HFFc6 (cell line): ENCODE measurements at regions not wholly inside any gene's neighbourhood (a gene's known extent, or its start where the extent isn't known, plus 50 kb on each side); places are given as distances from the start of the nearest gene placed in this dataset.

Experiments used
- DNase-seq: peaks from one replicate; pipeline ENCODE4 v3.0.0-alpha.2; 2018
- H3K27ac Mint-ChIP-seq: 2 replicates; pipeline ENCODE4 v1.8.0; 2020; ENCODE audit warnings: mild to moderate bottlenecking, mixed read lengths
- H3K27me3 Mint-ChIP-seq: 2 replicates; pipeline ENCODE4 v1.8.0; 2021; ENCODE audit warnings: mild to moderate bottlenecking, moderate library complexity, mixed read lengths; ENCODE audit not compliant: insufficient read depth
- H3K36me3 Mint-ChIP-seq: 2 replicates; pipeline ENCODE4 v1.8.0; 2021; ENCODE audit warnings: low read depth, mixed read lengths
- H3K4me1 Mint-ChIP-seq: 2 replicates; pipeline ENCODE4 v1.8.0; 2020; ENCODE audit warnings: low read depth, mixed read lengths
- H3K4me3 Mint-ChIP-seq: 2 replicates; pipeline ENCODE4 v1.8.0; 2020; ENCODE audit warnings: mild to moderate bottlenecking, moderate library complexity, mixed read lengths
- H3K9me3 Mint-ChIP-seq: 2 replicates; pipeline ENCODE4 v1.8.0; 2020; ENCODE audit warnings: mild to moderate bottlenecking, mixed read lengths
- TF ChIP-seq, protein P1 (sequence below): fragments of 200-600 bp; sonication (generic); IDR thresholded peaks from 2 replicates; pipeline ENCODE4 v1.5.0; 2021; ENCODE audit warnings: antibody characterized with exemption, mild to moderate bottlenecking

- no peaks in the 10 kb centered on the region for H3K4me1 Mint-ChIP-seq
- TF ChIP-seq, protein P1, sequence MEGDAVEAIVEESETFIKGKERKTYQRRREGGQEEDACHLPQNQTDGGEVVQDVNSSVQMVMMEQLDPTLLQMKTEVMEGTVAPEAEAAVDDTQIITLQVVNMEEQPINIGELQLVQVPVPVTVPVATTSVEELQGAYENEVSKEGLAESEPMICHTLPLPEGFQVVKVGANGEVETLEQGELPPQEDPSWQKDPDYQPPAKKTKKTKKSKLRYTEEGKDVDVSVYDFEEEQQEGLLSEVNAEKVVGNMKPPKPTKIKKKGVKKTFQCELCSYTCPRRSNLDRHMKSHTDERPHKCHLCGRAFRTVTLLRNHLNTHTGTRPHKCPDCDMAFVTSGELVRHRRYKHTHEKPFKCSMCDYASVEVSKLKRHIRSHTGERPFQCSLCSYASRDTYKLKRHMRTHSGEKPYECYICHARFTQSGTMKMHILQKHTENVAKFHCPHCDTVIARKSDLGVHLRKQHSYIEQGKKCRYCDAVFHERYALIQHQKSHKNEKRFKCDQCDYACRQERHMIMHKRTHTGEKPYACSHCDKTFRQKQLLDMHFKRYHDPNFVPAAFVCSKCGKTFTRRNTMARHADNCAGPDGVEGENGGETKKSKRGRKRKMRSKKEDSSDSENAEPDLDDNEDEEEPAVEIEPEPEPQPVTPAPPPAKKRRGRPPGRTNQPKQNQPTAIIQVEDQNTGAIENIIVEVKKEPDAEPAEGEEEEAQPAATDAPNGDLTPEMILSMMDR = no peak
- peaks cover 12% of the 10 kb centered on the region for H3K36me3 Mint-ChIP-seq
- no peak overlapping the region for H3K27ac Mint-ChIP-seq
- H3K4me3 Mint-ChIP-seq = no peak overlapping the region
- H3K27me3 Mint-ChIP-seq = peaks cover 68% of the 10 kb centered on the region
- peaks cover 6% of the 10 kb centered on the region for H3K9me3 Mint-ChIP-seq
- no peak for DNase-seq
These were observed 105.0 kb upstream of the PITRM1 start for GRCh38 chr10:3277566-3277965.

- Mint-ChIP-seq H3K27me3 (peaks cover 69% of the 10 kb centered on the region), H3K9me3 (peaks cover 6% of the 10 kb centered on the region), H3K4me3 (no peak overlapping the region), H3K27ac (no peak overlapping the region), H3K36me3 (peaks cover 12% of the 10 kb centered on the region), H3K4me1 (no peaks in the 10 kb centered on the region)
- DNase-seq = no peak
- TF ChIP-seq, protein P1 = no peak
These were observed 101.8 kb upstream of the PITRM1 start for GRCh38 chr10:3274414-3274813.

- no peak overlapping the region for H3K4me3 Mint-ChIP-seq
- DNase-seq = no peak
- peaks cover 12% of the 10 kb centered on the region for H3K36me3 Mint-ChIP-seq
- H3K9me3 Mint-ChIP-seq = peaks cover 6% of the 10 kb centered on the region
- H3K4me1 Mint-ChIP-seq = no peaks in the 10 kb centered on the region
- peaks cover 70% of the 10 kb centered on the region for H3K27me3 Mint-ChIP-seq
- no peak overlapping the region for H3K27ac Mint-ChIP-seq
- TF ChIP-seq, protein P1 = no peak
These were observed 101.4 kb upstream of the PITRM1 start for GRCh38 chr10:3273966-3274365.

DNA sequence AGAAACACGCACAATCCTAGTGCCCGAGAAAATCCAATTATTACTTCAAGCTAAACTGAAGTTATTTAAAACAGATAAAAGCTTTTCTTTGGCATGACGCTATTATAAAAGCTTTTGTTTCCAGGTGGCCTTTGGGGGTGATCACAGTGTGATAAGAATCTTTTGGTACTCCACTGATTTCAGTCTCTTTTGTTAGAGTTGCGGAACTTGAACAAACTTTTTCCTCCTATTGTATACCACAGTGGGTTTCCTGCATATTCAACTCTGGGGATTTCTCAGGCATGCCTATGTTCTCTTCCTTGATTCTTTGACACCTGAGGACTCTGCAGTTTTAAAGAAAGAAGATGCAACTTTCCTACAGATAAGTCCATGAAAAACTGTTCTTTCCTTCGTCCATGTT is 99.7 kb upstream of the PITRM1 start:
- Mint-ChIP-seq H3K4me1 (no peaks in the 10 kb centered on the region), H3K36me3 (peaks cover 10% of the 10 kb centered on the region), H3K27ac (no peak overlapping the region), H3K4me3 (no peak overlapping the region), H3K9me3 (peaks cover 6% of the 10 kb centered on the region), H3K27me3 (peaks cover 66% of the 10 kb centered on the region)
- TF ChIP-seq, protein P1 = no peak
- DNase-seq = no peak

DNA sequence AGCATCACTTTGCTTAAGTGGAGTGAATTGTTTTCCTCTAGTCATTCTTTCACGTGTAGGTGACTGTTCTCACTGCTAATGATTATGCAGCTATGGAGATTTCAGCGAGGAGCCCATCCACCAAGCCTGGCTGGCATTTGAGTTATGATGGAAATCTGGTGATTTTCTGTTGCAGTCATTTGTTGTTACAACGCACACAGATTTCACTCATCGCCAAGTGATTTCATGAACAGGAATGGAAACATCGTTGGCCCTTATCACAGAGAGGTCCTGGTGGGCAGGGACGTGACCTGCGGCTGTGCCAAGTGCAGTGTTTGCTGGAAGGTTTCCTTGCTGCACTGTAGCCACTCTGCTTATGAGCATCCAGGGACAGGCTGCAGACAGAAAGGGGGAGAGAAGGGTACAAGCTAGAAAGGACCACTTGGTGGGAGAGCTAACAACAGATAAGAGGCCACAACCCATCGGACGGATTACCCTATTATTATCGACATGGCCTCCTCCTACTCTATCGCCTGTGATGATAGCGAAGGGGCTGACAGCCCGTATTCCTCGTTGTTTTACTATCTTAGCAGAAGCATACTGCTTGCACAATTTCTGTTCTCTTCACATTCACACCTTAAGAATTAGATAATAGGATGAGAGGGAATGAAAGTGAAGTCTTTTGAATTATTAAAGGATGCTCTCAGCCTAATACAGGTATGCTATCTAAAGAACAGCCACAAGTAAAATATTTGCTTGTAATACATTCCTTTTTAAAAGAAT is 99.0 kb upstream of the PITRM1 start:
- Mint-ChIP-seq H3K4me1 (no peaks in the 10 kb centered on the region), H3K36me3 (peaks cover 4% of the 10 kb centered on the region), H3K9me3 (peaks cover 6% of the 10 kb centered on the region), H3K27ac (no peak overlapping the region), H3K4me3 (no peak overlapping the region), H3K27me3 (peaks cover 60% of the 10 kb centered on the region)
- TF ChIP-seq, protein P1 = no peak
- no peak for DNase-seq
